ENCODE measurements at regions not wholly inside any gene's neighbourhood (a gene's known extent, or its start where the extent isn't known, plus 50 kb on each side); places are given as distances from the start of the nearest gene placed in this dataset.
A peak's percentile ranks its signal among the peaks of the same experiment; 100 is the strongest.

- intact Hi-C loops (cut with micrococcal nuclease; ENCODE audit: unreplicated experiment) (loop anchor here (1.0 to 10.0 kb wide), 9 partner anchors 89 to 1927 kb away; no protein-coding TSS in a partner anchor), in situ Hi-C loops (cut with MboI) (loop anchor here (5.0 to 25.0 kb wide), 4 partner anchors 267 to 1557 kb away; partner anchors contain the start of gene JAG1)
- ChIA-PET RAD21 (ENCODE audit: unreplicated experiment) (interaction anchor here (0.7 to 3.4 kb wide), 20 partner anchors 10 to 1927 kb away, joined by 3 to 15 read pairs (median 5); no protein-coding TSS in a partner anchor), POLR2A (no interaction called here), SMC1A (ENCODE audit: uncharacterized antibody, unreplicated experiment) (interaction anchor here (0.6 to 2.4 kb wide), 39 partner anchors 11 to 1566 kb away, joined by 3 to 18 read pairs (median 4); partner anchors contain the start of gene JAG1), CTCF (interaction anchor here (0.6 to 3.6 kb wide), 31 partner anchors 9 to 1927 kb away, joined by 3 to 18 read pairs (median 4); no protein-coding TSS in a partner anchor)
- Histone ChIP-seq H3K4me2 (ENCODE audit: control insufficient read depth, insufficient read depth) (no peak overlapping the region), H3K9me3 (replicated peaks; ENCODE audit: control insufficient read depth, insufficient read depth, low read length) (no peaks in the 10 kb centered on the region), H3K27ac (ENCODE audit: control insufficient read depth, insufficient read depth) (no peak overlapping the region), H3K4me1 (ENCODE audit: control insufficient read depth, insufficient read depth, low read length) (no peaks in the 10 kb centered on the region), H3K9ac (ENCODE audit: control insufficient read depth, insufficient read depth, low read length) (no peak overlapping the region), H4K20me1 (ENCODE audit: control insufficient read depth, insufficient read depth) (no peaks in the 10 kb centered on the region), H3K36me3 (ENCODE audit: control insufficient read depth in 2 of 2, insufficient read depth in 2 of 2, low read length in 1 of 2) (no peaks in the 10 kb centered on the region), H2AFZ (ENCODE audit: control insufficient read depth, low read depth, low read length) (peak overlapping the region; percentile 37; the same call in 1 of the 2 replicates), H3K79me2 (ENCODE audit: control insufficient read depth, insufficient read depth, low read length) (no peaks in the 10 kb centered on the region), H3K27me3 (replicated peaks in 1 of 2; ENCODE audit: control insufficient read depth in 2 of 2, insufficient read depth in 2 of 2, low read length in 1 of 2) (no peaks in the 10 kb centered on the region), H3K4me3 (no peak overlapping the region)
- no TSS peak for BruUV-seq (replicated peaks)
- FAIRE-seq (peak; percentile 65), ATAC-seq (peak; percentile 97), DNase-seq (ENCODE audit: low read depth, low spot score) (peak; percentile 40)
- WGBS (ENCODE audit: insufficient coverage, insufficient replicate concordance, low lambda C conversion rate, missing lambda C conversion rate): 42% methylated on average over 10 of the region's 10 CpGs
- TF ChIP-seq NFIC (IDR thresholded peaks at IDR 0.05; ENCODE audit: low read depth, low read length): no peak
- no peak for TF ChIP-seq E2F8 (IDR thresholded peaks at IDR 0.05; ENCODE audit: low read depth, partially characterized antibody)
- 0 out of 2 replicates have a peak, but pooled peaks have one; percentile 9 for TF ChIP-seq HSF1 (IDR thresholded peaks at IDR 0.05; ENCODE audit: low read depth, low read length)
- no peak for TF ChIP-seq REST (IDR thresholded peaks at IDR 0.05; ENCODE audit: low read depth, low read length)
- 0 out of 2 replicates have a peak, but pooled peaks have one; percentile 10 for TF ChIP-seq ZNF24 (IDR thresholded peaks at IDR 0.05)
- TF ChIP-seq RAD21 (IDR thresholded peaks at IDR 0.05; ENCODE audit: insufficient read depth, low read depth, low read length): peak; percentile 86
- TF ChIP-seq SMC3 (IDR thresholded peaks at IDR 0.05; ENCODE audit: borderline replicate concordance, low read length): peak; percentile 87
- no peak for TF ChIP-seq TARDBP (IDR thresholded peaks at IDR 0.05; ENCODE audit: borderline replicate concordance)
- peak; percentile 33 to 76 (median 39); a peak in 4 of 6 replicates for TF ChIP-seq CTCF (IDR thresholded peaks at IDR 0.05 in 2 of 3, conservative IDR thresholded peaks at IDR 0.05 in 1 of 3; ENCODE audit: control insufficient read depth in 2 of 3, extremely low read depth in 1 of 3, insufficient read depth in 1 of 3, low read depth in 3 of 3, low read length in 3 of 3)
- TF ChIP-seq NR2C1 (IDR thresholded peaks at IDR 0.05): no peak
These were observed 373.5 kb upstream of the BTBD3 start for GRCh38 chr20:11544029-11544678.

Data from GM12878 (cell line).